ENCODE measurements at regions not wholly inside any gene's neighbourhood (a gene's known extent, or its start where the extent isn't known, plus 50 kb on each side); places are given as distances from the start of the nearest gene placed in this dataset.
A peak's percentile ranks its signal among the peaks of the same experiment; 100 is the strongest.

- no peak for DNase-seq
Measured at GRCh38 chr13:60663788-60664187, 266.8 kb downstream of the TDRD3 start.

- DNase-seq = peak; percentile 84
Measured at GRCh38 chr13:60662595-60662994, 265.6 kb downstream of the TDRD3 start.

GRCh38 chr13:60661521-60661920, 264.5 kb downstream of the TDRD3 start:
- no peak for DNase-seq

- peak; percentile 77 for DNase-seq
Measured at GRCh38 chr13:60657586-60657985, 260.6 kb downstream of the TDRD3 start.

GRCh38 chr13:60655256-60655655, 258.2 kb downstream of the TDRD3 start:
- no peak for DNase-seq

GRCh38 chr13:60654415-60654814, 257.4 kb downstream of the TDRD3 start:
- no peak for DNase-seq

- DNase-seq = no peak
Measured at GRCh38 chr13:60647547-60647946, 250.5 kb downstream of the TDRD3 start.

GRCh38 chr13:60646620-60647019, 249.6 kb downstream of the TDRD3 start:
- DNase-seq = no peak

GRCh38 chr13:60645676-60646075, 248.7 kb downstream of the TDRD3 start:
- peak; percentile 69 for DNase-seq

GRCh38 chr13:60642552-60642951, 245.5 kb downstream of the TDRD3 start:
- no peak for DNase-seq

- no peak for DNase-seq
Measured at GRCh38 chr13:60629158-60629557, 232.1 kb downstream of the TDRD3 start.

GRCh38 chr13:60627071-60627686, 230.2 kb downstream of the TDRD3 start:
- peak; percentile 16 for DNase-seq

Data from MV-4-11 (cell line).